HCT116 (cell line): ENCODE measurements at regions not wholly inside any gene's neighbourhood (a gene's known extent, or its start where the extent isn't known, plus 50 kb on each side); places are given as distances from the start of the nearest gene placed in this dataset.

Source experiments
- ATAC-seq: fragments of 200-7000 bp; cut with Tn5 transposase; 2 replicates; pipeline ENCODE4 v1.9.1; 2020; ENCODE audit warnings: mild to moderate bottlenecking, moderate library complexity
- BruUV-seq: library from RNA; stranded (reverse); fragments of 400-500 nt; replicated peaks from 2 replicates; lab custom pipeline; 2021; lab: Mats Ljungman, UMichigan
- CTCF ChIA-PET: fragments of 300-600 bp; sonication (Branson Sonifier 250); formaldehyde crosslinking; loops from one replicate; lab custom pipeline; 2021; ENCODE audit warnings: antibody characterized with exemption; lab: Charles Lee
- POLR2A ChIA-PET: fragments of 300-600, 350-600 bp; sonication (Branson Sonifier 250); formaldehyde crosslinking; loops from one replicate; lab custom pipeline; 2021; ENCODE audit warnings: antibody characterized with exemption; lab: Charles Lee
- RAD21 ChIA-PET, 2 experiments: fragments of 300-600 bp; sonication (Branson Sonifier 250); formaldehyde crosslinking; loops; one replicate each; lab custom pipeline; 2023; ENCODE audit warnings: low total read pairs in 2 of 2; ENCODE audit not compliant: uncharacterized antibody in 2 of 2, unreplicated experiment in 2 of 2, low non-redundant PET in 1 of 2; lab: Charles Lee
- DNase-seq: peaks from one replicate; pipeline ENCODE4 v3.0.0-alpha.2; 2010; ENCODE audit warnings: low read depth, low spot score
- H2AFZ ChIP-seq: fragments of 200-600 bp; shearing (Covaris generic), sonication (generic); 2 replicates; pipeline ENCODE4 v1.6.1; 2017; ENCODE audit warnings: low read depth, mixed run types, mixed read lengths, antibody characterized with exemption, low read length; ENCODE audit not compliant: poor library complexity, severe bottlenecking
- H3K27ac ChIP-seq: 2 replicates; pipeline ENCODE4 v1.5.1; 2012; ENCODE audit warnings: low read depth, low read length
- H3K27me3 ChIP-seq: fragments of 200-600 bp; sonication (generic); 2 replicates; pipeline ENCODE4 v1.6.1; 2016; ENCODE audit warnings: mixed run types, low read length, mixed read lengths; ENCODE audit not compliant: insufficient read depth
- H3K36me3 ChIP-seq, 2 experiments: fragments of 200-500 bp in 1 of 2; fragments of 200-600 bp in 1 of 2; sonication (Bioruptor generic) in 1 of 2; sonication (generic) in 1 of 2; 2 replicates each; pipeline versions ENCODE4 v1.5.1 to v1.6.1; 2014 to 2016; ENCODE audit warnings: low read length in 2 of 2, inconsistent platforms in 1 of 2, mixed read lengths in 1 of 2, mixed run types in 1 of 2; ENCODE audit not compliant: insufficient read depth in 2 of 2, control insufficient read depth in 1 of 2
- H3K4me1 ChIP-seq, 2 experiments: fragments of 200-600 bp in 1 of 2; sonication (generic) in 1 of 2; 2 replicates each; pipeline versions ENCODE4 v1.5.1 to v1.6.1; 2012 to 2017; ENCODE audit warnings: low read length in 2 of 2, inconsistent platforms in 1 of 2, mild to moderate bottlenecking in 1 of 2, mixed read lengths in 1 of 2, mixed run types in 1 of 2, moderate library complexity in 1 of 2; ENCODE audit not compliant: insufficient read depth in 2 of 2, control insufficient read depth in 1 of 2
- H3K4me2 ChIP-seq: fragments of 200-600 bp; sonication (generic); 2 replicates; pipeline ENCODE4 v1.6.1; 2017; ENCODE audit warnings: mixed run types, low read length, mixed read lengths
- H3K4me3 ChIP-seq, 2 experiments: fragments of 200-600 bp in 1 of 2; sonication (generic) in 1 of 2; replicated peaks in 1 of 2; 2 replicates each; pipeline ENCODE4 v1.5.1; 2011 to 2016; ENCODE audit warnings: low read length in 2 of 2, control low read depth in 1 of 2, low read depth in 1 of 2, mild to moderate bottlenecking in 1 of 2, mixed read lengths in 1 of 2, mixed run types in 1 of 2
- H3K79me2 ChIP-seq: fragments of 200-600 bp; sonication (generic); 2 replicates; pipeline ENCODE4 v1.6.1; 2017; ENCODE audit warnings: mild to moderate bottlenecking, mixed run types, low read length, moderate library complexity, mixed read lengths; ENCODE audit not compliant: insufficient read depth
- H3K9ac ChIP-seq: fragments of 200-600 bp; sonication (generic); 2 replicates; pipeline ENCODE4 v1.6.1; 2016; ENCODE audit warnings: low read length, mixed read lengths
- H3K9me2 ChIP-seq: fragments of 200-600 bp; sonication (generic), shearing (Covaris generic); 2 replicates; pipeline ENCODE4 v1.6.1; 2017; ENCODE audit warnings: mixed run types, mild to moderate bottlenecking, moderate library complexity; ENCODE audit not compliant: insufficient read depth
- H3K9me3 ChIP-seq, 2 experiments: fragments of 200-500 bp in 1 of 2; fragments of 200-600 bp in 1 of 2; sonication (Bioruptor generic) in 1 of 2; sonication (generic) in 1 of 2; 2 replicates each; pipeline ENCODE4 v1.6.1; 2014 to 2017; ENCODE audit warnings: low read length in 2 of 2, mixed read lengths in 2 of 2, inconsistent platforms in 1 of 2, low read depth in 1 of 2, mild to moderate bottlenecking in 1 of 2, mixed run types in 1 of 2, moderate library complexity in 1 of 2; ENCODE audit not compliant: control insufficient read depth in 1 of 2, insufficient read depth in 1 of 2
- H4K20me1 ChIP-seq: fragments of 200-600 bp; sonication (generic), shearing (Covaris generic); 2 replicates; pipeline ENCODE4 v1.6.1; 2017; ENCODE audit warnings: mixed run types, mild to moderate bottlenecking, moderate library complexity; ENCODE audit not compliant: insufficient read depth
- CBX3 ChIP-seq: IDR thresholded peaks from 2 replicates; pipeline ENCODE4 v1.6.1; 2012; ENCODE audit warnings: low read depth
- EZH2phosphoT487 ChIP-seq: fragments of 200-600 bp; IDR thresholded peaks from 2 replicates; pipeline ENCODE4 v1.6.1; 2018; ENCODE audit warnings: antibody characterized with exemption, borderline replicate concordance
- POLR2A ChIP-seq: IDR thresholded peaks from 2 replicates; pipeline ENCODE4 v1.7.0; 2011; ENCODE audit warnings: borderline replicate concordance; ENCODE audit not compliant: insufficient read depth, insufficient read length; ENCODE audit errors: extremely low read depth
- POLR2AphosphoS5 ChIP-seq: IDR thresholded peaks from 2 replicates; pipeline ENCODE4 v1.6.1; 2011; ENCODE audit warnings: mild to moderate bottlenecking, low read depth, low read length, moderate library complexity
- RAD21 ChIP-seq: IDR thresholded peaks from 2 replicates; pipeline ENCODE4 v1.6.1; 2012; ENCODE audit warnings: low read depth, mild to moderate bottlenecking
- SIN3A ChIP-seq: IDR thresholded peaks from 2 replicates; pipeline ENCODE4 v1.6.1; 2012; ENCODE audit warnings: low read depth
- TCF7L2 ChIP-seq: IDR thresholded peaks from 2 replicates; pipeline ENCODE4 v1.7.0; 2011; ENCODE audit warnings: borderline replicate concordance, inconsistent platforms; ENCODE audit not compliant: insufficient read depth, insufficient read length; ENCODE audit errors: extremely low read depth
- ZFX ChIP-seq: fragments of 450-650 bp; IDR thresholded peaks from 2 replicates; pipeline ENCODE4 v1.6.1; 2017
- intact Hi-C: fragments of 100-400 bp; cut with micrococcal nuclease; formaldehyde crosslinking; loops from 2 replicates; pipeline ENCODE4 v1.10.0; 2022
- TF ChIP-seq, protein P1 (sequence below): IDR thresholded peaks from 2 replicates; pipeline ENCODE4 v1.6.1; 2012; ENCODE audit warnings: low read depth

DNA sequence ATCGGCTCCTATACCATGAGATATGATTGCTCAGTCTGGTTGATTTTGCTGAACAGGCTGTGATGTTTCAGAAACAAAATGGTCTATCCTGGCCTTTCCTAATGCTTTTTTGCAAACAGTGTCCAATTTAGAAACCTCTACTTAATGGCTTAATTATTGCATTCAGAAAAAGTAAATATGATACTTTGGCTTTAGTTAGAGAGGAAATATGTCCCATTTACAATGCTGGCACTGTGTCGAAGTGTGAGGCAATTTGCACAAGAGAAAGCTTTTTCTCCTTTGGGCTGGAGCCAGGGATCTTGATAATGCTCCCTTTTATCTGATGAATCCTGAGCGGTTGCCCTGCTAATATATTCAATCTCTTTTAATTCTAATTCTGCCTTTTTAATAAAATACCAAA is 418.9 kb downstream of the EPHA4 start:
- Histone ChIP-seq H3K9me3 (no peaks in the 10 kb centered on the region), H3K36me3 (no peaks in the 10 kb centered on the region), H3K9me2 (no peaks in the 10 kb centered on the region), H3K79me2 (no peaks in the 10 kb centered on the region), H2AFZ (no peak overlapping the region), H3K4me1 (no peaks in the 10 kb centered on the region), H3K27ac (no peak overlapping the region), H3K27me3 (peaks cover 18% of the 10 kb centered on the region; the same call in 1 of the 2 replicates), H4K20me1 (no peaks in the 10 kb centered on the region), H3K4me2 (no peak overlapping the region), H3K9ac (no peak overlapping the region), H3K4me3 (no peak overlapping the region)
- TF ChIP-seq POLR2A, result no peak
- no peak for TF ChIP-seq TCF7L2
- no peak for TF ChIP-seq SIN3A
- no peak for TF ChIP-seq EZH2phosphoT487
- TF ChIP-seq RAD21, result no peak
- no peak for TF ChIP-seq POLR2AphosphoS5
- TF ChIP-seq, protein P1, sequence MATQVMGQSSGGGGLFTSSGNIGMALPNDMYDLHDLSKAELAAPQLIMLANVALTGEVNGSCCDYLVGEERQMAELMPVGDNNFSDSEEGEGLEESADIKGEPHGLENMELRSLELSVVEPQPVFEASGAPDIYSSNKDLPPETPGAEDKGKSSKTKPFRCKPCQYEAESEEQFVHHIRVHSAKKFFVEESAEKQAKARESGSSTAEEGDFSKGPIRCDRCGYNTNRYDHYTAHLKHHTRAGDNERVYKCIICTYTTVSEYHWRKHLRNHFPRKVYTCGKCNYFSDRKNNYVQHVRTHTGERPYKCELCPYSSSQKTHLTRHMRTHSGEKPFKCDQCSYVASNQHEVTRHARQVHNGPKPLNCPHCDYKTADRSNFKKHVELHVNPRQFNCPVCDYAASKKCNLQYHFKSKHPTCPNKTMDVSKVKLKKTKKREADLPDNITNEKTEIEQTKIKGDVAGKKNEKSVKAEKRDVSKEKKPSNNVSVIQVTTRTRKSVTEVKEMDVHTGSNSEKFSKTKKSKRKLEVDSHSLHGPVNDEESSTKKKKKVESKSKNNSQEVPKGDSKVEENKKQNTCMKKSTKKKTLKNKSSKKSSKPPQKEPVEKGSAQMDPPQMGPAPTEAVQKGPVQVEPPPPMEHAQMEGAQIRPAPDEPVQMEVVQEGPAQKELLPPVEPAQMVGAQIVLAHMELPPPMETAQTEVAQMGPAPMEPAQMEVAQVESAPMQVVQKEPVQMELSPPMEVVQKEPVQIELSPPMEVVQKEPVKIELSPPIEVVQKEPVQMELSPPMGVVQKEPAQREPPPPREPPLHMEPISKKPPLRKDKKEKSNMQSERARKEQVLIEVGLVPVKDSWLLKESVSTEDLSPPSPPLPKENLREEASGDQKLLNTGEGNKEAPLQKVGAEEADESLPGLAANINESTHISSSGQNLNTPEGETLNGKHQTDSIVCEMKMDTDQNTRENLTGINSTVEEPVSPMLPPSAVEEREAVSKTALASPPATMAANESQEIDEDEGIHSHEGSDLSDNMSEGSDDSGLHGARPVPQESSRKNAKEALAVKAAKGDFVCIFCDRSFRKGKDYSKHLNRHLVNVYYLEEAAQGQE, result no peak
- ChIA-PET CTCF (no interaction called here), RAD21 (no interaction called here), POLR2A (no interaction called here)
- intact Hi-C loops, result no loop called here
- no TSS peak for BruUV-seq
- ATAC-seq, result no peak
- DNase-seq, result no peak

DNA sequence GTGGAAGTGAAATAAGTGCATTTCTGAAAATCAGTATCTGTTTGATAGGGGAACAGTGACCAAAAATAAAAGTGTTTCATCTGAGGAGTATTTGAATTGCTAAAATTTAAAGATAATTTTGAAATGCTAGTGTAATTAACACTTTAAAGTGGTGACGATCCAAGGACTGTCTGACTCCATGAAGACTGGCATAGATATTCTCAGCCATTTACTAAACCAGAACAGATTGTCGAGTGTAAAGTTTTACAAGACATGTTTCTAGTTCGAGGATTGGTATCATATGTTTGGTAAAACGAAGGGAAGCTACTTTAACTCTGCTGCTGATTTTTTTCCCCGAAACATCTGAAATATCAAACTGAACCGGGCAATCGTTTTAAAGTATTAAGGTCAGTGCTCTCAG is 417.9 kb downstream of the EPHA4 start:
- H3K4me2 ChIP-seq, result no peak overlapping the region
- H3K9me2 ChIP-seq, result no peaks in the 10 kb centered on the region
- no peak for TF ChIP-seq ZFX
- no peak for TF ChIP-seq CBX3
- TF ChIP-seq, all 23 proteins: peak for 0
- DNase-seq (no peak), ATAC-seq (no peak)
- no peak overlapping the region for H3K4me3 ChIP-seq
- H3K9ac ChIP-seq, result no peak overlapping the region
- H3K79me2 ChIP-seq, result no peaks in the 10 kb centered on the region
- intact Hi-C loops, result no loop called here
- H2AFZ ChIP-seq, result no peak overlapping the region
- ChIA-PET POLR2A (no interaction called here), CTCF (no interaction called here), RAD21 (no interaction called here)
- H4K20me1 ChIP-seq, result no peaks in the 10 kb centered on the region
- H3K27ac ChIP-seq, result no peak overlapping the region
- H3K27me3 ChIP-seq, result peaks cover 13% of the 10 kb centered on the region; the same call in 1 of the 2 replicates
- no peaks in the 10 kb centered on the region for H3K36me3 ChIP-seq
- no peaks in the 10 kb centered on the region for H3K9me3 ChIP-seq
- no peaks in the 10 kb centered on the region for H3K4me1 ChIP-seq
- no TSS peak for BruUV-seq
